ENCODE measurements at regions not wholly inside any gene's neighbourhood (a gene's known extent, or its start where the extent isn't known, plus 50 kb on each side); places are given as distances from the start of the nearest gene placed in this dataset.

DNA sequence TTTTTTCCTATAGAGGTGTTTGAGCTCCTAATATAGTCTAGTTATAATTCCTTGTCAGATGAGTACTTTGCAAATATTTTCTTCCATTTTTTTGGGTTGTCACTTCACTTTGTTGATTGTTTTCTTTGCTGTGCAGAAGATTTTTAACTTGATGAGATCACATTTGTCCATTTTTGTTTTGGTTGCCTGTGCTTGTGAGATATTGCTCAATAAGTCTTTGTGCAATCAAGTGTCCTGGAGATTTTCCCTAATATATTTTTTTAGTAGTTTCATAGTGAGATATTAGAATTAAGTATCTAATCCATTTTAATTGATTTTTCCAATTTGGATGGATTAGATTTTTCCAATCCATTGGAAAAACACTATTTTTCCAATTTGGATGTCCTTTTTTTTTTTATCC, 1395.5 kb downstream of the PLA2G4A start:
- no peak for DNase-seq (ENCODE audit: low spot score)

GRCh38 chr1:188225975-188226374, 1397.2 kb downstream of the PLA2G4A start:
- no peak overlapping the region for H3K4me3 ChIP-seq (ENCODE audit: low read depth, low read length, poor library complexity, severe bottlenecking)
- POLR2A ChIA-PET: no interaction called here
- intact Hi-C loops (cut with micrococcal nuclease; ENCODE audit: unreplicated experiment): no loop called here

More for the DNA sequence above, 1395.5 kb downstream of the PLA2G4A start:
- CTCF ChIA-PET (ENCODE audit: unreplicated experiment): no interaction called here
- no peaks in the 10 kb centered on the region for H3K36me3 ChIP-seq (ENCODE audit: insufficient read depth, low read length)
- H3K4me3 ChIP-seq (ENCODE audit: low read depth, low read length, poor library complexity, severe bottlenecking): no peak overlapping the region
- no peaks in the 10 kb centered on the region for H3K79me2 ChIP-seq (ENCODE audit: insufficient read depth, low read depth, low read length)
- H4K20me1 ChIP-seq (ENCODE audit: insufficient read depth, low read length): no peaks in the 10 kb centered on the region
- POLR2A ChIA-PET: no interaction called here
- no peaks in the 10 kb centered on the region for H3K9me2 ChIP-seq (ENCODE audit: insufficient read depth, low read length)
- intact Hi-C loops (cut with micrococcal nuclease; ENCODE audit: unreplicated experiment): no loop called here
- no peak for TF ChIP-seq EZH2phosphoT487 (IDR thresholded peaks at IDR 0.05; ENCODE audit: borderline replicate concordance, low read depth, low read length)
- TF ChIP-seq, protein P1, sequence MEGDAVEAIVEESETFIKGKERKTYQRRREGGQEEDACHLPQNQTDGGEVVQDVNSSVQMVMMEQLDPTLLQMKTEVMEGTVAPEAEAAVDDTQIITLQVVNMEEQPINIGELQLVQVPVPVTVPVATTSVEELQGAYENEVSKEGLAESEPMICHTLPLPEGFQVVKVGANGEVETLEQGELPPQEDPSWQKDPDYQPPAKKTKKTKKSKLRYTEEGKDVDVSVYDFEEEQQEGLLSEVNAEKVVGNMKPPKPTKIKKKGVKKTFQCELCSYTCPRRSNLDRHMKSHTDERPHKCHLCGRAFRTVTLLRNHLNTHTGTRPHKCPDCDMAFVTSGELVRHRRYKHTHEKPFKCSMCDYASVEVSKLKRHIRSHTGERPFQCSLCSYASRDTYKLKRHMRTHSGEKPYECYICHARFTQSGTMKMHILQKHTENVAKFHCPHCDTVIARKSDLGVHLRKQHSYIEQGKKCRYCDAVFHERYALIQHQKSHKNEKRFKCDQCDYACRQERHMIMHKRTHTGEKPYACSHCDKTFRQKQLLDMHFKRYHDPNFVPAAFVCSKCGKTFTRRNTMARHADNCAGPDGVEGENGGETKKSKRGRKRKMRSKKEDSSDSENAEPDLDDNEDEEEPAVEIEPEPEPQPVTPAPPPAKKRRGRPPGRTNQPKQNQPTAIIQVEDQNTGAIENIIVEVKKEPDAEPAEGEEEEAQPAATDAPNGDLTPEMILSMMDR (conservative IDR thresholded peaks at IDR 0.05; ENCODE audit: low read length): no peak
- no peak overlapping the region for H3K27ac ChIP-seq (ENCODE audit: low read depth, low read length, poor library complexity, severe bottlenecking)
- H3K4me1 ChIP-seq (ENCODE audit: insufficient read depth, low read length, poor library complexity, severe bottlenecking): no peaks in the 10 kb centered on the region
- no peak overlapping the region for H3K4me2 ChIP-seq (ENCODE audit: low read length)
- no peaks in the 10 kb centered on the region for H3K9me3 ChIP-seq (ENCODE audit: low read length)
- no peak overlapping the region for H2AFZ ChIP-seq (ENCODE audit: low read length)
- BruUV-seq (replicated peaks): no TSS peak

GRCh38 chr1:188228623-188229022, 1399.9 kb downstream of the PLA2G4A start:
- no peaks in the 10 kb centered on the region for H3K79me2 ChIP-seq (ENCODE audit: insufficient read depth, low read depth, low read length)
- POLR2A ChIA-PET: no interaction called here
- no peak for DNase-seq (ENCODE audit: low spot score)
- no peak overlapping the region for H2AFZ ChIP-seq (ENCODE audit: low read length)
- no peak overlapping the region for H3K4me2 ChIP-seq (ENCODE audit: low read length)
- TF ChIP-seq, protein P1 (conservative IDR thresholded peaks at IDR 0.05; ENCODE audit: low read length): no peak
- no peak for TF ChIP-seq EZH2phosphoT487 (IDR thresholded peaks at IDR 0.05; ENCODE audit: borderline replicate concordance, low read depth, low read length)
- no peaks in the 10 kb centered on the region for H3K36me3 ChIP-seq (ENCODE audit: insufficient read depth, low read length)
- no peak overlapping the region for H3K4me3 ChIP-seq (ENCODE audit: low read depth, low read length, poor library complexity, severe bottlenecking)
- no peak overlapping the region for H3K27ac ChIP-seq (ENCODE audit: low read depth, low read length, poor library complexity, severe bottlenecking)
- no peaks in the 10 kb centered on the region for H3K9me2 ChIP-seq (ENCODE audit: insufficient read depth, low read length)
- H3K9me3 ChIP-seq (ENCODE audit: low read length): no peaks in the 10 kb centered on the region
- no peaks in the 10 kb centered on the region for H3K4me1 ChIP-seq (ENCODE audit: insufficient read depth, low read length, poor library complexity, severe bottlenecking)
- intact Hi-C loops (cut with micrococcal nuclease; ENCODE audit: unreplicated experiment): no loop called here
- no peaks in the 10 kb centered on the region for H4K20me1 ChIP-seq (ENCODE audit: insufficient read depth, low read length)
- CTCF ChIA-PET (ENCODE audit: unreplicated experiment): no interaction called here
- BruUV-seq (replicated peaks): no TSS peak

More at GRCh38 chr1:188225975-188226374, 1397.2 kb downstream of the PLA2G4A start:
- no peak for DNase-seq (ENCODE audit: low spot score)
- H4K20me1 ChIP-seq (ENCODE audit: insufficient read depth, low read length): no peaks in the 10 kb centered on the region
- no peak overlapping the region for H2AFZ ChIP-seq (ENCODE audit: low read length)
- TF ChIP-seq, protein P1 (conservative IDR thresholded peaks at IDR 0.05; ENCODE audit: low read length): no peak
- TF ChIP-seq EZH2phosphoT487 (IDR thresholded peaks at IDR 0.05; ENCODE audit: borderline replicate concordance, low read depth, low read length): no peak
- no peaks in the 10 kb centered on the region for H3K79me2 ChIP-seq (ENCODE audit: insufficient read depth, low read depth, low read length)
- BruUV-seq (replicated peaks): no TSS peak
- H3K4me1 ChIP-seq (ENCODE audit: insufficient read depth, low read length, poor library complexity, severe bottlenecking): no peaks in the 10 kb centered on the region
- H3K9me3 ChIP-seq (ENCODE audit: low read length): no peaks in the 10 kb centered on the region
- H3K36me3 ChIP-seq (ENCODE audit: insufficient read depth, low read length): no peaks in the 10 kb centered on the region
- CTCF ChIA-PET (ENCODE audit: unreplicated experiment): no interaction called here
- H3K9me2 ChIP-seq (ENCODE audit: insufficient read depth, low read length): no peaks in the 10 kb centered on the region
- no peak overlapping the region for H3K4me2 ChIP-seq (ENCODE audit: low read length)
- no peak overlapping the region for H3K27ac ChIP-seq (ENCODE audit: low read depth, low read length, poor library complexity, severe bottlenecking)

All from OCI-LY7 (cell line).